ENCODE measurements at regions not wholly inside any gene's neighbourhood (a gene's known extent, or its start where the extent isn't known, plus 50 kb on each side); places are given as distances from the start of the nearest gene placed in this dataset.

GRCh38 chr14:40762685-40763084 is 844.0 kb upstream of the LRFN5 start:
- CTCF ChIA-PET (ENCODE audit: low intra/inter-chr PET ratio, low total read pairs), result no interaction called here
- Histone ChIP-seq H3K4me2 (ENCODE audit: low read depth, low read length) (no peak overlapping the region), H3K9ac (ENCODE audit: insufficient read depth, low read depth, low read length) (no peak overlapping the region), H3K79me2 (ENCODE audit: insufficient read depth, low read length) (no peaks in the 10 kb centered on the region), H3K4me1 (ENCODE audit: insufficient read depth, low read length) (no peaks in the 10 kb centered on the region), H3K27ac (ENCODE audit: extremely low read length, insufficient read depth, low read length) (no peak overlapping the region), H3K4me3 (replicated peaks in 1 of 3; ENCODE audit: insufficient read depth in 1 of 3, low read depth in 2 of 3, low read length in 3 of 3) (no peak overlapping the region), H3K36me3 (replicated peaks in 1 of 2; ENCODE audit: control insufficient read depth in 1 of 2, insufficient read depth in 2 of 2, low read length in 2 of 2) (no peaks in the 10 kb centered on the region), H4K20me1 (ENCODE audit: insufficient read depth, low read length) (no peaks in the 10 kb centered on the region), H3K27me3 (ENCODE audit: control insufficient read depth in 1 of 2, insufficient read depth in 2 of 2, low read length in 2 of 2) (no peaks in the 10 kb centered on the region), H2AFZ (ENCODE audit: low read length) (no peak overlapping the region), H3K9me3 (ENCODE audit: low read length) (peaks cover 89% of the 10 kb centered on the region)
- TF ChIP-seq KMT2A (CRISPR knock-in tag; IDR thresholded peaks at IDR 0.05) (no peak), ERF (CRISPR knock-in tag; IDR thresholded peaks at IDR 0.05) (no peak), PREB (CRISPR knock-in tag; IDR thresholded peaks at IDR 0.05) (no peak), EED (CRISPR knock-in tag; IDR thresholded peaks at IDR 0.05) (no peak), FOXO1 (CRISPR knock-in tag; IDR thresholded peaks at IDR 0.05) (no peak), FOXM1 (CRISPR knock-in tag; IDR thresholded peaks at IDR 0.05) (no peak), ZNF24 (IDR thresholded peaks at IDR 0.05) (no peak), ZNF235 (CRISPR knock-in tag; IDR thresholded peaks at IDR 0.05; ENCODE audit: borderline replicate concordance) (no peak), TBP (CRISPR knock-in tag; IDR thresholded peaks at IDR 0.05) (no peak), ETV6 (CRISPR knock-in tag; conservative IDR thresholded peaks at IDR 0.05) (no peak), IKZF4 (CRISPR knock-in tag; IDR thresholded peaks at IDR 0.05; ENCODE audit: borderline replicate concordance, low read depth, not compliant biosample characterization) (no peak), ZSCAN5A (CRISPR knock-in tag; IDR thresholded peaks at IDR 0.05; ENCODE audit: borderline replicate concordance) (no peak), RAD21 (CRISPR knock-in tag; IDR thresholded peaks at IDR 0.05) (no peak), ZNF281 (CRISPR knock-in tag; IDR thresholded peaks at IDR 0.05; ENCODE audit: borderline replicate concordance) (no peak), MLX (CRISPR knock-in tag; IDR thresholded peaks at IDR 0.05) (no peak), PTBP1 (IDR thresholded peaks at IDR 0.05; ENCODE audit: low read depth, low read length, poor library complexity, severe bottlenecking) (no peak), FOXA1 (IDR thresholded peaks at IDR 0.05) (no peak), FOXA1 (CRISPR knock-in tag; IDR thresholded peaks at IDR 0.05) (no peak), ZNF761 (CRISPR knock-in tag; conservative IDR thresholded peaks at IDR 0.05) (no peak), ZBTB39 (CRISPR knock-in tag; IDR thresholded peaks at IDR 0.05) (no peak), NFE2 (CRISPR knock-in tag; IDR thresholded peaks at IDR 0.05) (no peak)
- ATAC-seq, result no peak
- POLR2A ChIA-PET, result no interaction called here
- intact Hi-C loops (cut with micrococcal nuclease; ENCODE audit: unreplicated experiment) (no loop called here), in situ Hi-C loops (cut with HindIII; ENCODE audit: extremely low pct_ligation_motif_present, low pct_unique_long_range_greater_than_20kb) (no loop called here)
- FAIRE-seq, result no peak
- BruUV-seq (replicated peaks), result no TSS peak
- DNase-seq (ENCODE audit: low spot score), result no peak
- WGBS (ENCODE audit: low lambda C conversion rate), result 0% methylated on average over 1 of the region's 1 CpG

Measured in HepG2 (cell line).